ENCODE measurements at regions not wholly inside any gene's neighbourhood (a gene's known extent, or its start where the extent isn't known, plus 50 kb on each side); places are given as distances from the start of the nearest gene placed in this dataset.

- Histone ChIP-seq H3F3A (replicated peaks; ENCODE audit: insufficient read depth) (peaks cover 4% of the 10 kb centered on the region), H3K9me2 (no peaks in the 10 kb centered on the region), H4K20me1 (ENCODE audit: insufficient read depth) (no peaks in the 10 kb centered on the region), H3K4me1 (ENCODE audit: control insufficient read depth in 1 of 2, insufficient read depth in 2 of 2, low read depth in 1 of 2, low read length in 1 of 2) (peaks cover 18 to 26% of the 10 kb centered on the region in 2 experiments), H3K36me3 (replicated peaks in 1 of 2; ENCODE audit: control insufficient read depth in 1 of 2, insufficient read depth in 2 of 2, low read length in 1 of 2) (no peaks in the 10 kb centered on the region), H3K79me2 (ENCODE audit: insufficient read depth) (no peaks in the 10 kb centered on the region), H3K9me3 (no peaks in the 10 kb centered on the region), H3K27ac (ENCODE audit: low read depth in 2 of 2, low read length in 1 of 2) (no peak overlapping the region), H3K9ac (no peak overlapping the region), H3K27me3 (ENCODE audit: insufficient read depth) (no peaks in the 10 kb centered on the region), H3K4me2 (no peak overlapping the region), H3K4me3 (ENCODE audit: low read depth in 2 of 2, low read length in 1 of 2) (no peak overlapping the region), H2AFZ (ENCODE audit: low read depth) (no peak overlapping the region)
- CTCF ChIA-PET = interaction anchor here (1.9 to 15.0 kb wide), 2 partner anchors 9 to 80 kb away, joined by 9 to 215 read pairs; partner anchors contain the start of gene SDC1
- TF ChIP-seq MAX (IDR thresholded peaks at IDR 0.05; ENCODE audit: low read depth) = no peak
- TF ChIP-seq JUND (IDR thresholded peaks at IDR 0.05) = no peak
- no peak for TF ChIP-seq SIN3A (IDR thresholded peaks at IDR 0.05; ENCODE audit: borderline replicate concordance, low read depth, low read length)
- TF ChIP-seq TEAD4 (IDR thresholded peaks at IDR 0.05; ENCODE audit: borderline replicate concordance, insufficient read depth) = no peak
- TF ChIP-seq POLR2AphosphoS5 (IDR thresholded peaks at IDR 0.05; ENCODE audit: low read depth, low read length) = no peak
- TF ChIP-seq TCF12 (IDR thresholded peaks at IDR 0.05) = no peak
- no peak for TF ChIP-seq GATA2 (CRISPR knock-in tag; IDR thresholded peaks at IDR 0.05)
- no peak for DNase-seq
- WGBS (ENCODE audit: low lambda C conversion rate) = 85% methylated on average over 6 of the region's 6 CpGs
- POLR2A ChIA-PET = interaction anchor here (0.6 kb wide), 1 partner anchor 35 kb away, joined by 4 read pairs; no protein-coding TSS in a partner anchor
Measured at GRCh38 chr2:20144861-20145260, 80.1 kb downstream of the SDC1 start.

- CTCF ChIA-PET = interaction anchor here (1.9 to 15.0 kb wide), 2 partner anchors 9 to 80 kb away, joined by 9 to 215 read pairs; partner anchors contain the start of gene SDC1
Measured at GRCh38 chr2:20144196-20144595, 80.7 kb downstream of the SDC1 start.

More at GRCh38 chr2:20144196-20144595, 80.7 kb downstream of the SDC1 start:
- Histone ChIP-seq H3K27ac (ENCODE audit: low read depth in 2 of 2, low read length in 1 of 2) (no peak overlapping the region), H3K9ac (no peak overlapping the region), H3K4me1 (ENCODE audit: control insufficient read depth in 1 of 2, insufficient read depth in 2 of 2, low read depth in 1 of 2, low read length in 1 of 2) (peaks cover 18 to 25% of the 10 kb centered on the region in 2 experiments), H3K9me3 (no peaks in the 10 kb centered on the region), H3K4me2 (no peak overlapping the region), H3K9me2 (no peaks in the 10 kb centered on the region), H3K79me2 (ENCODE audit: insufficient read depth) (no peaks in the 10 kb centered on the region), H3K4me3 (ENCODE audit: low read depth in 2 of 2, low read length in 1 of 2) (no peak overlapping the region), H3K27me3 (ENCODE audit: insufficient read depth) (no peaks in the 10 kb centered on the region), H4K20me1 (ENCODE audit: insufficient read depth) (no peaks in the 10 kb centered on the region), H3K36me3 (replicated peaks in 1 of 2; ENCODE audit: control insufficient read depth in 1 of 2, insufficient read depth in 2 of 2, low read length in 1 of 2) (no peaks in the 10 kb centered on the region), H2AFZ (ENCODE audit: low read depth) (no peak overlapping the region), H3F3A (replicated peaks; ENCODE audit: insufficient read depth) (peaks cover 4% of the 10 kb centered on the region)
- TF ChIP-seq NRF1 (IDR thresholded peaks at IDR 0.05; ENCODE audit: low read depth, low read length) (no peak), RFX5 (IDR thresholded peaks at IDR 0.05; ENCODE audit: low read length) (no peak), CHD2 (IDR thresholded peaks at IDR 0.05; ENCODE audit: low read length, partially characterized antibody) (no peak), JUND (IDR thresholded peaks at IDR 0.05) (no peak), CTCF (IDR thresholded peaks at IDR 0.05) (no peak), POLR2AphosphoS5 (IDR thresholded peaks at IDR 0.05; ENCODE audit: low read depth, low read length) (no peak), USF2 (IDR thresholded peaks at IDR 0.05; ENCODE audit: borderline replicate concordance, low read depth, low read length) (no peak), MAX (IDR thresholded peaks at IDR 0.05; ENCODE audit: low read depth) (no peak), ELF1 (IDR thresholded peaks at IDR 0.05) (no peak), RXRA (IDR thresholded peaks at IDR 0.05; ENCODE audit: borderline replicate concordance, low read depth) (no peak), TAF1 (IDR thresholded peaks at IDR 0.05; ENCODE audit: borderline replicate concordance, low read depth, low read length) (no peak), PBX3 (IDR thresholded peaks at IDR 0.05) (no peak), GABPA (IDR thresholded peaks at IDR 0.05; ENCODE audit: low read depth) (no peak), FOXM1 (IDR thresholded peaks at IDR 0.05; ENCODE audit: low read depth) (no peak), RCOR1 (IDR thresholded peaks at IDR 0.05; ENCODE audit: low read length) (no peak), FOXJ3 (CRISPR knock-in tag; IDR thresholded peaks at IDR 0.05) (no peak), EP300 (IDR thresholded peaks at IDR 0.05; ENCODE audit: borderline replicate concordance in 1 of 2, low read depth in 1 of 2, low read length in 1 of 2) (no peak), TEAD4 (IDR thresholded peaks at IDR 0.05; ENCODE audit: borderline replicate concordance, insufficient read depth) (no peak)
- TF ChIP-seq, protein P1, sequence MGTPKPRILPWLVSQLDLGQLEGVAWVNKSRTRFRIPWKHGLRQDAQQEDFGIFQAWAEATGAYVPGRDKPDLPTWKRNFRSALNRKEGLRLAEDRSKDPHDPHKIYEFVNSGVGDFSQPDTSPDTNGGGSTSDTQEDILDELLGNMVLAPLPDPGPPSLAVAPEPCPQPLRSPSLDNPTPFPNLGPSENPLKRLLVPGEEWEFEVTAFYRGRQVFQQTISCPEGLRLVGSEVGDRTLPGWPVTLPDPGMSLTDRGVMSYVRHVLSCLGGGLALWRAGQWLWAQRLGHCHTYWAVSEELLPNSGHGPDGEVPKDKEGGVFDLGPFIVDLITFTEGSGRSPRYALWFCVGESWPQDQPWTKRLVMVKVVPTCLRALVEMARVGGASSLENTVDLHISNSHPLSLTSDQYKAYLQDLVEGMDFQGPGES (IDR thresholded peaks at IDR 0.05; ENCODE audit: low read depth, low read length) = no peak
- TF ChIP-seq, protein P2, sequence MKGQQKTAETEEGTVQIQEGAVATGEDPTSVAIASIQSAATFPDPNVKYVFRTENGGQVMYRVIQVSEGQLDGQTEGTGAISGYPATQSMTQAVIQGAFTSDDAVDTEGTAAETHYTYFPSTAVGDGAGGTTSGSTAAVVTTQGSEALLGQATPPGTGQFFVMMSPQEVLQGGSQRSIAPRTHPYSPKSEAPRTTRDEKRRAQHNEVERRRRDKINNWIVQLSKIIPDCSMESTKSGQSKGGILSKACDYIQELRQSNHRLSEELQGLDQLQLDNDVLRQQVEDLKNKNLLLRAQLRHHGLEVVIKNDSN (IDR thresholded peaks at IDR 0.05; ENCODE audit: borderline replicate concordance, low read depth) = no peak
- POLR2A ChIA-PET = no interaction called here
- DNase-seq = no peak
- WGBS (ENCODE audit: low lambda C conversion rate) = 100% methylated on average over 1 of the region's 1 CpG

Data from SK-N-SH (cell line).